Right cardiac atrium (tissue), 5 donors: ENCODE measurements at regions not wholly inside any gene's neighbourhood (a gene's known extent, or its start where the extent isn't known, plus 50 kb on each side); places are given as distances from the start of the nearest gene placed in this dataset.
"Not testable (repeated sequence)": the region's sequence is repeated elsewhere in the genome, so short reads cannot be mapped to it uniquely, and the experiment has no call there.

ENCODE experiments used
- ATAC-seq, 2 donors: fragments of 200-7000 bp; cut with Tn5 transposase; one replicate each; pipeline versions ENCODE4 v1.8.0 to v1.9.1; 2020; ENCODE audit warnings: moderate library complexity in 2 of 2, mild to moderate bottlenecking in 1 of 2
- DNase-seq, 3 donors: peaks; one replicate each; pipeline ENCODE4 v3.0.0-alpha.2; 2020
- H3K27ac ChIP-seq: one replicate; pipeline ENCODE4 v1.5.1; 2013; ENCODE audit warnings: mild to moderate bottlenecking, low read length, control low read depth, moderate library complexity
- H3K27me3 ChIP-seq: one replicate; pipeline ENCODE4 v1.6.1; 2013; ENCODE audit not compliant: control insufficient read depth, insufficient read depth
- H3K4me1 ChIP-seq: one replicate; pipeline ENCODE4 v1.6.1; 2013; ENCODE audit warnings: low read length; ENCODE audit not compliant: control insufficient read depth, insufficient read depth
- H3K4me3 ChIP-seq: one replicate; pipeline ENCODE4 v1.5.1; 2013; ENCODE audit warnings: low read length, control low read depth
- H3K9me3 ChIP-seq: one replicate; pipeline ENCODE4 v1.6.1; 2013; ENCODE audit warnings: low read length; ENCODE audit not compliant: control insufficient read depth
- WGBS: extraction: QIAGEN DNeasy Blood & Tissue Kit; methylation state at CpG from one replicate; pipeline ENCODE4 v1.1.7; 2013; 5-methylcytosine and 5-hydroxymethylcytosine counted together
- intact Hi-C, 4 donors: fragments of 100-400 bp; cut with DNase I; formaldehyde crosslinking; loops; one replicate each; pipeline versions ENCODE4 v1.11.0 to v1.14.0; 2022 to 2023
- donor health status: healthy with polysubstance abuse.
- donor health status: DM: no; HTN: yes; CAD: no.
- donor health status: DM: no; HTN: no; CAD: no.
- donor health status: DM: no; HTN: yes; CAD: no; lungs with severe emphysema.
- donor health status: DM: yes; HTN: yes; CAD: no.

DNA sequence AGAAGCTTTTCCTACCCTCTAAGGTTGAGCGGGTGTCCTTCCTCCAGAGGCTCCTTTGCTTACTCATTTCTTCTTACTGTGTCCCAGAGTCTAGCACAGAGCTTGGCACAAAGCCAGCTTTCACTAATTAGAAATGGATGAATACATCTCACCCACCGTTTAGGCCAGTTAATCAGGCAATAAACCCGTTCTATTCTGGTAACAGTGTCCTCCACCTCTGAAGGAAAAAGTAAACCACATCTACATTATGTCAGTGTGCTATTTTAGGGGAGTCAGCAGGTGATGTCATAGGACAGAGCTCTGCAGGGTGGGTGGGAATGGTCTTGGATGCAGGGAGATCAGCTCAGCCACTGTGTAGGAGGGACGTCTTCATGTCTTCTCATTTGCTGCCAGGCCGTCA lies 109.2 kb downstream of the OSTF1 start:
- no peak overlapping the region for H3K4me3 ChIP-seq
- H3K27ac ChIP-seq: no peak overlapping the region
- no peaks in the 10 kb centered on the region for H3K4me1 ChIP-seq
- H3K9me3 ChIP-seq: no peaks in the 10 kb centered on the region
- intact Hi-C loops: no loop called here
- 34% methylated on average over 5 of the region's 5 CpGs for WGBS
- ATAC-seq: no peak
- H3K27me3 ChIP-seq: no peaks in the 10 kb centered on the region
- DNase-seq: no peak

DNA sequence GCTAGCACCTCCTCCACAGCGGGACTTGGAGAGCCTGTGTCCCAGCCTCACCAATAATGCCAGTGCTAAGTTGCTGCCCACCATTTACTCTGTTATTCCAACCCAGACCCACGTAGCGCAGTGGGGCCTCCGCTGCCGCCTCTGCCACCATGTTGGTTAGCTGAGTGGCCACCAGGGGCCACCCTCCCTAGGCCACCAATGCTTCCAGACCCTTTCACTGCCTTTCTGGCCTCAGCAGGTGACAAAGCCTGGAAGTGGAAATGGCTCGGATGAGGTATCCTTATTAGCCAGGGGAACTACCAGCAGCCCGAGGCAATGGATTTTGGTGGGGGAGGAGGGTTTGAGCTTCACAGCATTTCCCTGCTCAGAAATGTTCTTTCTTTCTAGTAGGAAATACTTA lies 110.1 kb downstream of the OSTF1 start:
- WGBS: 90% methylated on average over 7 of the region's 7 CpGs
- no peak overlapping the region for H3K4me3 ChIP-seq
- H3K27ac ChIP-seq: no peak overlapping the region
- DNase-seq (no peak), ATAC-seq (no peak)
- H3K27me3 ChIP-seq: no peaks in the 10 kb centered on the region
- intact Hi-C loops: no loop called here
- H3K9me3 ChIP-seq: no peaks in the 10 kb centered on the region
- H3K4me1 ChIP-seq: no peaks in the 10 kb centered on the region

DNA sequence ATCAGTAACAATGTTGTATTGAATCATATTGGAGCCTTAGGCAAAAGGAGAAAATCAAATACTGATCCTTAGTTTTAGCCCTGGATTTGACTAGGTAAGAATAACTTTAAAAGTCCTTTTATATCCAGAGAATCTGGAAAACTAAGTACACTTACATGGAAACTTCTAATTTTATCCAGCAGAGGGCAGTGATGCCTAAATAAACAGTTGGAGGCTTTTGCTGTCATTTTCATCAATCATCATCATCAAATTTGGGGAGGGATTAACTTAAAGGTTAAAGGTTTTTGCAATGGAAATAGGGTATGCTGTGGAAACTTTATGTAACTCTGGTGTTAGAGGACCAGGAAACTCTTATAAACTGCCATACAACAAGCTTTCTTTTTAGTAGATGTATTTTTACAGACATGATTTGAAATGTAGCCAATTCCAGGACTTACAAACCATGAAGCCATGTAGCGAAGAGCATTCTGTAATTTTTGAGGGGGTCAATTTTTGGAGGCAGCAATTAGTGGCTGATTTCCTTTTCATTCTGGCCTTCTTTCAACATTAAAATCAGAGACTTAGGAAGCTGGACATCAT lies 112.7 kb downstream of the OSTF1 start:
- H3K27ac ChIP-seq: no peak overlapping the region
- H3K4me1 ChIP-seq: no peaks in the 10 kb centered on the region
- H3K9me3 ChIP-seq: no peaks in the 10 kb centered on the region
- DNase-seq (no peak), ATAC-seq (no peak)
- no peak overlapping the region for H3K4me3 ChIP-seq
- no peaks in the 10 kb centered on the region for H3K27me3 ChIP-seq
- 77% methylated on average over 1 of the region's 1 CpG for WGBS
- intact Hi-C loops: loop anchor here in 1 of 4 donors (5.0 kb wide), 1 partner anchor 1101 kb away; no protein-coding TSS in a partner anchor

DNA sequence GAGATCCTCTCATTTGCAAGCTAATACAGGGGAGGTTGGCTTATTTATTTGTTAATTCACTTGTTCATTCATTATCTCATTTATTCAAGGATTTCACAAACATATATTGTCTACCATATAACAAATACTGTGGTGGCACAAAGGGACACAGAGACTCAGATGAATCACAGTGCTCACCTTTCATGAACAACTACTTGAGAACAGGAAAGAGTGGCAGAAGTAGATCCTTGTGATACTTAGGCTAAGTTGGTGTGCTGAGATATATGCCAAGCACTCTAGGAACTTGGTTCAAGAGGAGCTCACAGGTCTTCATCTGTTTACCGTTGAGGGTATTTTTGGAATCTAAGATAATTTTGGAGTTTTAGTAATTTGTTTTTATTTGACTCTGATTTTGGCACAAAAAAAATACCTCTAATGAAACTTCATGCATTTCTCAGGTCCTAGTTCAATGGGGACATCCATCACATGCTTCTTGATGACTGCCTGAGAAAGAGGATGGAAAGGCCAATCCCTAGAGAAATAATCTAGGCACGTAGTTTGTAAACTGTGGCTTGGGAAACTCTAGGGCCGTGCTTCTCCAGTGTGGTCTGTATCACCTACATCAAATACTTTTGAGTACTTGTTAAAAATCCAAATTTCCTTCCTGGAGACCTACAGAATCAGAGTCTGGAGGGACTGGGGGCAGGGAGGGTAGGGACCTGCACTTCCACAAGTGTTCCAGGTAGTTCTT lies 113.3 kb downstream of the OSTF1 start:
- DNase-seq (no peak), ATAC-seq (no peak)
- intact Hi-C loops: loop anchor here in 1 of 4 donors (5.0 kb wide), 1 partner anchor 1101 kb away; no protein-coding TSS in a partner anchor
- Histone ChIP-seq H3K9me3 (no peaks in the 10 kb centered on the region), H3K4me3 (no peak overlapping the region), H3K4me1 (no peaks in the 10 kb centered on the region), H3K27ac (no peak overlapping the region), H3K27me3 (no peaks in the 10 kb centered on the region)
- 76% methylated on average over 3 of the region's 3 CpGs for WGBS

DNA sequence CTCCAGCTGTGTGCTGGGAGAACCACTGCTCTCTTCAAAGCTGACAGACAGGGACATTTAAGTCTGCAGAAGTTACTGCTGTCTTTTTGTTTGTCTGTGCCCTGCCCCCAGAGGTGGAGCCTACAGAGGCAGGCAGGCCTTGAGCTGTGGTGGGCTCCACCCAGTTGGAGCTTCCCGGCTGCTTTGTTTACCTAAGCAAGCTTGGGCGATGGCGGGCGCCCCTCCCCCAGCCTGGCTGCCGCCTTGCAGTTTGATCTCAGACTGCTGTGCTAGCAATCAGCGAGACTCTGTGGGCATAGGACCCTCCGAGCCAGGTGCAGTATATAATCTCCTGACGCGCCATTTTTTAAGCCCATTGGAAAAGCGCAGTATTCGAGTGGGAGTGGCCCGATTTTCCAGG lies 119.7 kb downstream of the OSTF1 start:
- WGBS: 95% methylated on average over 12 of the region's 12 CpGs
- intact Hi-C loops, ATAC-seq: not testable (repeated sequence)

DNA sequence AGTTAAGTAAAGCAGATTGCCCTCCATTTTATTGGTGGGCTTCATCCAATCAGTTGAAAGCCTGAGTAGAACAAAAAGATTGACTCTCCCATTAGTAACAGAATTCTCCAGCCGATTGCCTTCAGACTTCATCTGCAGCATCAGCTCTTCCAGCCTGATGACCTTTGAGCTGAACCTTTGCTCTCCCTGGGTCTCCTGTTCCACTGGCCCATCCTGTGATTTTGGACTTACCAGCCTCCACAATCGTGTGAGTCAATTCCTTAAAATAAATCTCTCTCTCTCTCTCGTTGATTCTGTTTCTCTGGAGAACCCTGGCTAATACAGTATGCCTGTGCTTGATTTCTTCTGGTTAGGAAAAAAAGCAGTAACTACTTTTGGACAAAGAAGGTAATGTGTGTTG lies 121.9 kb downstream of the OSTF1 start:
- H3K4me3 ChIP-seq: no peak overlapping the region
- H3K4me1 ChIP-seq: no peaks in the 10 kb centered on the region
- no peak for DNase-seq
- WGBS: 63% methylated on average over 3 of the region's 3 CpGs
- H3K9me3 ChIP-seq: no peaks in the 10 kb centered on the region
- intact Hi-C loops: no loop called here
- no peak for ATAC-seq
- H3K27me3 ChIP-seq: no peaks in the 10 kb centered on the region
- no peak overlapping the region for H3K27ac ChIP-seq

More for the DNA sequence above, 119.7 kb downstream of the OSTF1 start:
- H3K27ac ChIP-seq, H3K27me3 ChIP-seq, H3K9me3 ChIP-seq, H3K4me3 ChIP-seq, H3K4me1 ChIP-seq, DNase-seq: not testable (repeated sequence)

DNA sequence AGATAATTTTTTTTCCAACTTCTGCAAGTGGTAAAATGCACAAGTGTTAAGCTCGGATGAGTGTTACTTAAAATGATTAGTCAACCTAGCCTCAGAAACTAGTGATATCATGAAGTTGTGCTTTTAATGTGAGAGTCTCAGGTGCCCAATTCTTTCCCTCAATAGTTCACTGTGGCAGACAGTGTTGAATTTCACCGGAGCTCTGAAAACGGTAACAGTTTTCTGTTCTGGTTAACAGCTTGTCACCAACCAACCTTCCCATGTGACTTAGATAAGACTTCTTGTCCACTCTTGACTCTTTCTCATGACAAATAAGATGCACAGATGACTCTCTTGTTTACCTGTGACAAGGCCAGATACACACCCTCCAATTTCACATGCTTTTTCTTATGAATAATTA lies 125.5 kb downstream of the OSTF1 start:
- DNase-seq: no peak

DNA sequence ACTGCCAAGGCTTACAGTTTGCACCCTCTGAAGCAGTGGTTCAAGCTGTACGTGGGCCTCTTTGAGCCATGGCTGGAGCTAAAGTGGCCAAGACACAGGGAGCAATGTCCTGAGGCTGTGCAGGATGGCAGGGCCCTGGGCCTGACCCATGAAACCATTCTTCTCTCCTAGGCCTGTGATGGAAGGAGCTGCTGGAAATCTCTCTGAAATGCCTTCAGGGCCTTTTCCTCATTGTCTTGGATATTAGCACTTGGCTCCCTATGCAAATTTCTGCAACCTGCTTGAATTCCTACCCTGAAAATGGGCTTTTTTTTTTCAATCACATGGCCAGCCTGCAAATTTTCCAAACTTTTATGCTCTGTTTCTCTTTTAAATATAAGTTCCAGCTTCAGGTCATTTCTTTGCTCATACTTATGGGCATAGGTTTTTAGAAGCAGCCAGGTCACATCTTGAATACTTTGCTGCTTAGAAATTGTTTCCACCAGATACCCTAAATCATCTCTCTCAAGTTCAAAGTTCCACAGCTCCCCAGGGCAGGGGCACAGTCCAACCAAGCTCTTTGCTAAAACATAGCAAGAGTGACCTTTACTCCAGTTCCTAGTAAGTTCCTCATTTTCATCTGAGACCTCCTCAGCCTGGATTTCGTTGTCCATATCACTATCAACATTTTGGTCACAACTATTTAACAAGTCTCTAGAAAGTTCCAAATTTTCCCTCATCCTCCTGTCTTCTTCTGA lies 138.3 kb downstream of the OSTF1 start:
- Histone ChIP-seq H3K4me1 (no peaks in the 10 kb centered on the region), H3K9me3 (no peaks in the 10 kb centered on the region), H3K27ac (no peak overlapping the region), H3K27me3 (no peaks in the 10 kb centered on the region), H3K4me3 (no peak overlapping the region)
- no peak for DNase-seq
- no peak for ATAC-seq
- 67% methylated on average over 2 of the region's 2 CpGs for WGBS
- intact Hi-C loops: no loop called here

More for the DNA sequence above, 125.5 kb downstream of the OSTF1 start:
- 83% methylated on average over 3 of the region's 3 CpGs for WGBS
- no peak for ATAC-seq
- Histone ChIP-seq H3K4me3 (no peak overlapping the region), H3K9me3 (no peaks in the 10 kb centered on the region), H3K27me3 (no peaks in the 10 kb centered on the region), H3K4me1 (no peaks in the 10 kb centered on the region), H3K27ac (no peak overlapping the region)
- intact Hi-C loops: no loop called here

DNA sequence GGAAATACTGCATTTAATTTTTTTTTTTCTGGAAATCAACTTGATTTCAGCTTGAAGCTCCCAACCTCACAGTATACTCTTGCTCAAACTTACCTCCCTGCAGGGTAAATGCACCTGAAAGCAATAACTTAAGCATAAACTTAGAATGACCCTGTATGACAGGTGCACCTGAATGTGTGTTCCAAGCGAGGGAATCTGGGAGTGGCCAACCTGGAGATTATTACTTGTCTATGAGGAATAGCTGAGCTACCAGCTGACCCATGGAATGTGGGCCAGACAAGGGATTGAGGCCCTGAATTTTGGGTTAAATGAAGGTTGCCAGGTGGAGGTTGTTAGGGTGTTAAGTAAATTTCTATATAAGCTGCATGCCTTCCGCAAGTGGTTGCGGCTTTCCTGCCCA lies 140.6 kb downstream of the OSTF1 start:
- intact Hi-C loops: no loop called here
- no peak overlapping the region for H3K27ac ChIP-seq
- DNase-seq (no peak), ATAC-seq (no peak)
- no peak overlapping the region for H3K4me3 ChIP-seq
- H3K9me3 ChIP-seq: no peaks in the 10 kb centered on the region
- no peaks in the 10 kb centered on the region for H3K27me3 ChIP-seq
- H3K4me1 ChIP-seq: no peaks in the 10 kb centered on the region
- WGBS: 86% methylated on average over 3 of the region's 3 CpGs

DNA sequence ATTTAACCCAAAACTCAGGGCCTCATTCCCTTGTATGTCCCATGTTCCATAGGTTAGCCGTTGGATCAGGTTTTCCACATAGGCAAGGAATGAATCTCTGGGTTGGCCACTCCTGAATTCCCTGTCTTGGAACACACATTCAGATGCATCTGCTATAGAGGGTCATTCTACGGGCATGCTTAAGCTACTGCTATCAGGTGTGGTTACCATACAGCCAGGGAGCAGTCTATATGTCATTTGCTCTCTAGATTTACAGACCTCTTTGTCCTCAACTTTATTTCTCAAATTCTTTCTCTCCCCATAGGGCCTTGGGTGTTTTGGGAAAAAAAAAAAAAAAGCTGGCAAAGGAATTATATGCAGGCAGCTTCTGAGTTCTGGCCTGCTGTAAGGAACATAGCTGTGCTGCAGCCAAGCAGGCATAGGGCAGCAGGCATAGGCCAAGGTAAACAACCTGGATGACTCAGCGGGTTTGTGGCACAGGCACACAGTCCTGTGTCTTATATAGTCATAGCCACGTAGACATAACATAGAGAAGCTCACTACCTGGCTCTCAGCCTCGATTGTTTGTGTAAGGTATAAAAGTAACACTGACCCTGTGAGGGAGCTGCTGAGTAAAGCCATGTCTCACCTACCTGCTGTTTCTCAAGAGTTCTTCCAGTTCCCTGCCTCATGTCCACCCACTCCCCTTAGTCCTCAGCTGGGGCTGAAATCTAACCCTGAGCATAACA lies 141.5 kb downstream of the OSTF1 start:
- no peaks in the 10 kb centered on the region for H3K27me3 ChIP-seq
- no peak overlapping the region for H3K27ac ChIP-seq
- no peaks in the 10 kb centered on the region for H3K4me1 ChIP-seq
- ATAC-seq (peak; percentile 42 to 86), DNase-seq (peak in 1 of 3 donors; percentile 47)
- intact Hi-C loops: no loop called here
- H3K9me3 ChIP-seq: no peaks in the 10 kb centered on the region
- WGBS: 81% methylated on average over 5 of the region's 5 CpGs
- no peak overlapping the region for H3K4me3 ChIP-seq

DNA sequence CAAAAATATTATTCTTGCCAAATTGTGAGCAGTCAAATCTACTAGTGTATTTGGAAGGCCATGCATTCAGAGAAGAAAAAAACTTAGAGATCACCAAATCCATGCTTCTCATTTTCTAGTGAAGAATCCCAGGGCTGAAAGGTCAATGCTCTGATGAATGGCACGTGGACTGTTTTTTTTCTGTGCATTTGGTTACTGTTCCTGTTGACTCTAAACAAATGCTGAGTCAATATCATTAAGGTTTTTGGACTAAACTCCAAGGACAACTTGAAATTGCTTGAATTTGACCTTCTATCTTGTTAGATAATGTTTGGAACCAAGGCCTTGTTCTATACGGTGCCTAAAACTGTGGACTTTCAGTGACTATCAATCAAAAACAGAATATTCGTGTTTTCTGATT lies 142.2 kb downstream of the OSTF1 start:
- Histone ChIP-seq H3K27me3 (no peaks in the 10 kb centered on the region), H3K27ac (no peak overlapping the region), H3K9me3 (no peaks in the 10 kb centered on the region), H3K4me1 (no peaks in the 10 kb centered on the region), H3K4me3 (no peak overlapping the region)
- WGBS: 76% methylated on average over 3 of the region's 3 CpGs
- DNase-seq: no peak
- no peak for ATAC-seq
- intact Hi-C loops: no loop called here
